A549 (cell line): ENCODE measurements at regions not wholly inside any gene's neighbourhood (a gene's known extent, or its start where the extent isn't known, plus 50 kb on each side); places are given as distances from the start of the nearest gene placed in this dataset.

ENCODE experiments used
- BHLHE40 ChIP-seq: IDR thresholded peaks from 2 replicates; pipeline ENCODE4 v1.6.1; 2012; ENCODE audit warnings: low read depth, low read length, inconsistent platforms
- CTCF ChIP-seq: fragments of >200 bp; sonication (Bioruptor Twin); formaldehyde crosslinking; IDR thresholded peaks from 3 replicates; pipeline ENCODE4 v1.5.1; 2016
- EP300 ChIP-seq, 2 experiments: fragments of >200 bp; sonication (Bioruptor Twin); formaldehyde crosslinking; IDR thresholded peaks; 2 replicates in 1 of 2; 3 replicates in 1 of 2; pipeline ENCODE4 v1.6.1; 2016 to 2017
- KDM1A ChIP-seq: fragments of 200-600 bp; sonication (generic); IDR thresholded peaks from 2 replicates; pipeline ENCODE4 v1.6.1; 2016; ENCODE audit warnings: low read depth, mild to moderate bottlenecking
- NR3C1 ChIP-seq: fragments of >200 bp; sonication (Bioruptor Twin); formaldehyde crosslinking; IDR thresholded peaks from 3 replicates; pipeline ENCODE4 v1.6.1; 2017
- POLR2A ChIP-seq: IDR thresholded peaks from 2 replicates; pipeline ENCODE4 v1.6.1; 2012; ENCODE audit warnings: mild to moderate bottlenecking, low read length
- REST ChIP-seq: fragments of 200-600 bp; sonication (generic); IDR thresholded peaks from 2 replicates; pipeline ENCODE4 v1.6.1; 2016; ENCODE audit warnings: antibody characterized with exemption, mild to moderate bottlenecking, moderate library complexity
- RFX5 ChIP-seq: fragments of 450-650 bp; IDR thresholded peaks from 2 replicates; pipeline ENCODE4 v1.7.1; 2014; ENCODE audit warnings: antibody characterized with exemption, mild to moderate bottlenecking, moderate library complexity
- RNF2 ChIP-seq: fragments of 200-600 bp; sonication (generic); IDR thresholded peaks from 2 replicates; pipeline ENCODE4 v1.6.1; 2016; ENCODE audit warnings: low read depth, mild to moderate bottlenecking, antibody characterized with exemption, moderate library complexity, borderline replicate concordance
- SMC3 ChIP-seq: fragments of >200 bp; sonication (Bioruptor Twin); formaldehyde crosslinking; IDR thresholded peaks from 3 replicates; pipeline ENCODE4 v1.6.1; 2018; ENCODE audit warnings: inconsistent platforms
- USF2 ChIP-seq: fragments of 450-650 bp; IDR thresholded peaks from 2 replicates; pipeline ENCODE4 v1.6.1; 2014; ENCODE audit warnings: antibody characterized with exemption

- no peak for TF ChIP-seq POLR2A
- TF ChIP-seq CTCF, result no peak
- TF ChIP-seq NR3C1, result no peak
- TF ChIP-seq RFX5, result no peak
- no peak for TF ChIP-seq REST
- no peak for TF ChIP-seq USF2
- no peak for TF ChIP-seq KDM1A
- TF ChIP-seq EP300 (IDR thresholded peaks at IDR 0.05), result no peak
- TF ChIP-seq BHLHE40, result no peak
- no peak for TF ChIP-seq SMC3
- TF ChIP-seq RNF2, result no peak
Measured at GRCh38 chr7:142696456-142697179, 52.7 kb upstream of the PRSS1 start.
